A549 (cell line): ENCODE measurements at regions not wholly inside any gene's neighbourhood (a gene's known extent, or its start where the extent isn't known, plus 50 kb on each side); places are given as distances from the start of the nearest gene placed in this dataset.

ENCODE experiments used
- BHLHE40 ChIP-seq: IDR thresholded peaks from 2 replicates; pipeline ENCODE4 v1.6.1; 2012; ENCODE audit warnings: low read depth, low read length, inconsistent platforms
- CHD2 ChIP-seq: fragments of 150-350 bp; IDR thresholded peaks from 2 replicates; pipeline ENCODE4 v1.6.1; 2014; ENCODE audit warnings: low read length; ENCODE audit not compliant: partially characterized antibody
- CHD4 ChIP-seq: fragments of 200-600 bp; sonication (generic); IDR thresholded peaks from 2 replicates; pipeline ENCODE4 v1.6.1; 2016; ENCODE audit warnings: antibody characterized with exemption, mild to moderate bottlenecking, borderline replicate concordance
- JUNB ChIP-seq: fragments of >200 bp; sonication (Bioruptor Twin); formaldehyde crosslinking; IDR thresholded peaks from 2 replicates; pipeline ENCODE4 v1.6.1; 2016
- MAFK ChIP-seq: fragments of 450-650 bp; IDR thresholded peaks from 2 replicates; pipeline ENCODE4 v1.6.1; 2014; ENCODE audit not compliant: partially characterized antibody
- MYC ChIP-seq: IDR thresholded peaks from 2 replicates; pipeline ENCODE4 v1.6.1; 2012; ENCODE audit warnings: mild to moderate bottlenecking, inconsistent platforms, low read length, improper control_type of control experiment, borderline replicate concordance
- PHF8 ChIP-seq: fragments of 200-600 bp; sonication (generic); IDR thresholded peaks from 2 replicates; pipeline ENCODE4 v1.6.1; 2016; ENCODE audit warnings: low read depth, mild to moderate bottlenecking, antibody characterized with exemption, moderate library complexity, borderline replicate concordance
- POLR2A ChIP-seq: IDR thresholded peaks from 2 replicates; pipeline ENCODE4 v1.6.1; 2012; ENCODE audit warnings: mild to moderate bottlenecking, low read length
- POLR2AphosphoS2 ChIP-seq: conservative IDR thresholded peaks from 2 replicates; pipeline ENCODE4 v1.6.1; 2012; ENCODE audit warnings: low read length, improper control_type of control experiment, inconsistent platforms
- ZNF302 ChIP-seq: fragments of 250-450 bp; sonication (Bioruptor Pico); IDR thresholded peaks from 2 replicates; pipeline ENCODE4 v1.9.0; 2021; ENCODE audit warnings: inconsistent platforms, mild to moderate bottlenecking, moderate library complexity
- TF ChIP-seq, protein P1 (sequence below): fragments of >200 bp; sonication (Bioruptor Twin); formaldehyde crosslinking; IDR thresholded peaks from 3 replicates; pipeline ENCODE4 v1.5.1; 2016
- TF ChIP-seq, protein P2 (sequence below): fragments of 450-650 bp; IDR thresholded peaks from 2 replicates; pipeline ENCODE4 v1.6.1; 2014; ENCODE audit warnings: antibody characterized with exemption
- TF ChIP-seq, protein P3 (sequence below): IDR thresholded peaks from 2 replicates; pipeline ENCODE4 v1.6.1; 2012

DNA sequence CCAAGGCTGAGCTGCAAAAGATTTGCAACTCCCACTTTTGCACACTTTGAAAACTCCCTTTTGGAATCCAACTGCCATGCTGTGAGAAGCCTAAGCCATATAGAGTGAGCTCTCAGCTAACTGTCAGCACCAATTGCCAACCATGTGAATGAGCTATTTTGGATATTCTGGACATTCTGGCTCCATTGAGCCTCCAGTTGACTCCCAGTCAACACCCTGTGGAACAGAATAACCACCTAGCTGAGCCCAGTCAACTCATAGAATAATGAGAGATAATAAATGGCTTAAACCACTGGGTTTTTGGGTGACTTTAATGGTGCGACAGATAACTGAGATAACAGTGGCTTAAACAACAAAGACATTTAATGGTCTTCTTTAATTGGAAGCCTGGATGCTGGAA, 210.1 kb downstream of the SUDS3 start:
- TF ChIP-seq CHD2: no peak
- no peak for TF ChIP-seq POLR2A
- TF ChIP-seq, protein P1, sequence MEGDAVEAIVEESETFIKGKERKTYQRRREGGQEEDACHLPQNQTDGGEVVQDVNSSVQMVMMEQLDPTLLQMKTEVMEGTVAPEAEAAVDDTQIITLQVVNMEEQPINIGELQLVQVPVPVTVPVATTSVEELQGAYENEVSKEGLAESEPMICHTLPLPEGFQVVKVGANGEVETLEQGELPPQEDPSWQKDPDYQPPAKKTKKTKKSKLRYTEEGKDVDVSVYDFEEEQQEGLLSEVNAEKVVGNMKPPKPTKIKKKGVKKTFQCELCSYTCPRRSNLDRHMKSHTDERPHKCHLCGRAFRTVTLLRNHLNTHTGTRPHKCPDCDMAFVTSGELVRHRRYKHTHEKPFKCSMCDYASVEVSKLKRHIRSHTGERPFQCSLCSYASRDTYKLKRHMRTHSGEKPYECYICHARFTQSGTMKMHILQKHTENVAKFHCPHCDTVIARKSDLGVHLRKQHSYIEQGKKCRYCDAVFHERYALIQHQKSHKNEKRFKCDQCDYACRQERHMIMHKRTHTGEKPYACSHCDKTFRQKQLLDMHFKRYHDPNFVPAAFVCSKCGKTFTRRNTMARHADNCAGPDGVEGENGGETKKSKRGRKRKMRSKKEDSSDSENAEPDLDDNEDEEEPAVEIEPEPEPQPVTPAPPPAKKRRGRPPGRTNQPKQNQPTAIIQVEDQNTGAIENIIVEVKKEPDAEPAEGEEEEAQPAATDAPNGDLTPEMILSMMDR: no peak
- TF ChIP-seq, protein P2, sequence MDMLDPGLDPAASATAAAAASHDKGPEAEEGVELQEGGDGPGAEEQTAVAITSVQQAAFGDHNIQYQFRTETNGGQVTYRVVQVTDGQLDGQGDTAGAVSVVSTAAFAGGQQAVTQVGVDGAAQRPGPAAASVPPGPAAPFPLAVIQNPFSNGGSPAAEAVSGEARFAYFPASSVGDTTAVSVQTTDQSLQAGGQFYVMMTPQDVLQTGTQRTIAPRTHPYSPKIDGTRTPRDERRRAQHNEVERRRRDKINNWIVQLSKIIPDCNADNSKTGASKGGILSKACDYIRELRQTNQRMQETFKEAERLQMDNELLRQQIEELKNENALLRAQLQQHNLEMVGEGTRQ: no peak
- TF ChIP-seq MAFK: no peak
- TF ChIP-seq CHD4: no peak
- TF ChIP-seq JUNB: no peak
- no peak for TF ChIP-seq MYC
- TF ChIP-seq, protein P3, sequence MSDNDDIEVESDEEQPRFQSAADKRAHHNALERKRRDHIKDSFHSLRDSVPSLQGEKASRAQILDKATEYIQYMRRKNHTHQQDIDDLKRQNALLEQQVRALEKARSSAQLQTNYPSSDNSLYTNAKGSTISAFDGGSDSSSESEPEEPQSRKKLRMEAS: no peak
- TF ChIP-seq ZNF302 (CRISPR knock-in tag): no peak
- no peak for TF ChIP-seq POLR2AphosphoS2
- TF ChIP-seq BHLHE40: no peak
- no peak for TF ChIP-seq PHF8
